ENCODE measurements at regions not wholly inside any gene's neighbourhood (a gene's known extent, or its start where the extent isn't known, plus 50 kb on each side); places are given as distances from the start of the nearest gene placed in this dataset.

- TF ChIP-seq JUNB (IDR thresholded peaks at IDR 0.05; ENCODE audit: unreplicated experiment) (no peak), STAT1 (IDR thresholded peaks at IDR 0.05; ENCODE audit: unreplicated experiment) (no peak), ZNF331 (CRISPR knock-in tag; IDR thresholded peaks at IDR 0.05; ENCODE audit: low read depth) (no peak), NANOG (IDR thresholded peaks at IDR 0.05; ENCODE audit: borderline replicate concordance) (no peak)
These were observed 109.2 kb upstream of the SHB start (continued) for GRCh38 chr9:38178237-38178636.

- H3K36me3 Mint-ChIP-seq (ENCODE audit: low read depth) = no peaks in the 10 kb centered on the region; the same call in 2 of the 3 replicates
- no peaks in the 10 kb centered on the region for H3K9me2 ChIP-seq (ENCODE audit: insufficient read depth)
These were observed 108.7 kb upstream of the SHB start for GRCh38 chr9:38177680-38178079.

More at GRCh38 chr9:38177680-38178079, 108.7 kb upstream of the SHB start:
- Histone ChIP-seq H3F3A (replicated peaks; ENCODE audit: low read depth) (no peaks in the 10 kb centered on the region), H3K4me1 (ENCODE audit: insufficient read depth) (peaks cover 4% of the 10 kb centered on the region), H3K36me3 (ENCODE audit: insufficient read depth) (no peaks in the 10 kb centered on the region), H3K79me2 (replicated peaks; ENCODE audit: insufficient read depth) (no peaks in the 10 kb centered on the region), H3K4me2 (no peak overlapping the region), H3K27me3 (ENCODE audit: insufficient read depth) (no peaks in the 10 kb centered on the region), H4K20me1 (replicated peaks; ENCODE audit: insufficient read depth) (no peaks in the 10 kb centered on the region), H2AFZ (no peak overlapping the region), H3K27ac (ENCODE audit: low read depth) (no peak overlapping the region), H3K4me3 (no peak overlapping the region)
- Mint-ChIP-seq H3K4me1 (peaks cover 25% of the 10 kb centered on the region), H3K4me3 (no peak overlapping the region), H3K27me3 (ENCODE audit: insufficient read depth, low read depth, poor library complexity) (peaks cover 3% of the 10 kb centered on the region), H3K27ac (no peak overlapping the region), H3K9me3 (no peaks in the 10 kb centered on the region; the same call in 2 of the 3 replicates)
- no peak for TF ChIP-seq ZNF114 (CRISPR knock-in tag; IDR thresholded peaks at IDR 0.05)
- no peak for TF ChIP-seq ETS1 (IDR thresholded peaks at IDR 0.05)
- TF ChIP-seq CTCF (conservative IDR thresholded peaks at IDR 0.05; ENCODE audit: low read depth in 2 of 2) = no peak
- TF ChIP-seq EZH2phosphoT487 (IDR thresholded peaks at IDR 0.05; ENCODE audit: unreplicated experiment) = no peak
- no peak for TF ChIP-seq REST (IDR thresholded peaks at IDR 0.05; ENCODE audit: unreplicated experiment)
- TF ChIP-seq JUNB (IDR thresholded peaks at IDR 0.05; ENCODE audit: unreplicated experiment) = no peak
- TF ChIP-seq POLR2AphosphoS5 (IDR thresholded peaks at IDR 0.05; ENCODE audit: low read depth) = no peak
- TF ChIP-seq STAT1 (IDR thresholded peaks at IDR 0.05; ENCODE audit: unreplicated experiment) = no peak
- no peak for TF ChIP-seq EZH2 (IDR thresholded peaks at IDR 0.05; ENCODE audit: low read depth, unreplicated experiment)
- TF ChIP-seq ZNF331 (CRISPR knock-in tag; IDR thresholded peaks at IDR 0.05; ENCODE audit: low read depth) = no peak
- TF ChIP-seq ZNF462 (CRISPR knock-in tag; IDR thresholded peaks at IDR 0.05) = no peak
- TF ChIP-seq CREB1 (CRISPR knock-in tag; IDR thresholded peaks at IDR 0.05; ENCODE audit: low read depth) = no peak
- TF ChIP-seq NANOG (IDR thresholded peaks at IDR 0.05; ENCODE audit: borderline replicate concordance) = no peak
- DNase-seq (ENCODE audit: low spot score) (no peak), ATAC-seq (no peak)

All from GM23338 (cell line).